Mucosa of rectum (tissue), 2 donors: ENCODE measurements at regions not wholly inside any gene's neighbourhood (a gene's known extent, or its start where the extent isn't known, plus 50 kb on each side); places are given as distances from the start of the nearest gene placed in this dataset.
"Not testable (repeated sequence)": the region's sequence is repeated elsewhere in the genome, so short reads cannot be mapped to it uniquely, and the experiment has no call there.

Source experiments
- H3K27ac ChIP-seq, 2 donors: one replicate each; pipeline ENCODE4 v1.7.0; 2013; ENCODE audit warnings: inconsistent platforms in 2 of 2, low read depth in 2 of 2, low read length in 2 of 2
- H3K27me3 ChIP-seq, 2 donors: one replicate each; pipeline ENCODE4 v1.7.0; 2013; ENCODE audit warnings: low read length in 2 of 2; ENCODE audit not compliant: control insufficient read depth in 2 of 2, insufficient read depth in 2 of 2
- H3K36me3 ChIP-seq, 2 donors: one replicate each; pipeline ENCODE4 v1.7.0; 2013; ENCODE audit warnings: low read length in 2 of 2; ENCODE audit not compliant: control insufficient read depth in 2 of 2, insufficient read depth in 2 of 2
- H3K4me1 ChIP-seq, 2 donors: one replicate each; pipeline ENCODE4 v1.7.0; 2013; ENCODE audit warnings: low read length in 2 of 2, mild to moderate bottlenecking in 1 of 2; ENCODE audit not compliant: control insufficient read depth in 2 of 2, insufficient read depth in 2 of 2
- H3K4me3 ChIP-seq, 2 donors: one replicate each; pipeline ENCODE4 v1.7.0; 2013; ENCODE audit warnings: low read length in 2 of 2
- H3K9ac ChIP-seq, 2 donors: one replicate each; pipeline ENCODE4 v1.7.0; 2013; ENCODE audit warnings: low read length in 2 of 2, low read depth in 1 of 2, mild to moderate bottlenecking in 1 of 2
- H3K9me3 ChIP-seq, 2 donors: one replicate each; pipeline ENCODE4 v1.7.0; 2013; ENCODE audit warnings: low read length in 2 of 2; ENCODE audit not compliant: control insufficient read depth in 2 of 2
- donor health status: healthy.
- donor health status: Normal muscosa, but diverticular disease.

- H3K27ac ChIP-seq = no peak overlapping the region
Measured at GRCh38 chr9:81028504-81028903, 660.8 kb downstream of the TLE1 start.

GRCh38 chr9:81022177-81022576 is 667.2 kb downstream of the TLE1 start:
- H3K27ac ChIP-seq = no peak overlapping the region

More at GRCh38 chr9:81028504-81028903, 660.8 kb downstream of the TLE1 start:
- H3K36me3 ChIP-seq = no peaks in the 10 kb centered on the region
- H3K4me1 ChIP-seq = no peaks in the 10 kb centered on the region
- no peak overlapping the region for H3K4me3 ChIP-seq
- no peaks in the 10 kb centered on the region for H3K27me3 ChIP-seq
- no peak overlapping the region for H3K9ac ChIP-seq
- no peaks in the 10 kb centered on the region for H3K9me3 ChIP-seq

GRCh38 chr9:81014945-81015344 is 674.4 kb downstream of the TLE1 start:
- not testable (repeated sequence) for H3K9me3 ChIP-seq, H3K4me1 ChIP-seq, H3K27ac ChIP-seq, H3K9ac ChIP-seq, H3K27me3 ChIP-seq, H3K4me3 ChIP-seq, H3K36me3 ChIP-seq

More at GRCh38 chr9:81022177-81022576, 667.2 kb downstream of the TLE1 start:
- H3K36me3 ChIP-seq = no peaks in the 10 kb centered on the region
- no peak overlapping the region for H3K4me3 ChIP-seq
- H3K27me3 ChIP-seq = no peaks in the 10 kb centered on the region
- no peaks in the 10 kb centered on the region for H3K4me1 ChIP-seq
- H3K9ac ChIP-seq = no peak overlapping the region
- H3K9me3 ChIP-seq = no peaks in the 10 kb centered on the region

- H3K27ac ChIP-seq, H3K4me1 ChIP-seq, H3K4me3 ChIP-seq, H3K27me3 ChIP-seq, H3K36me3 ChIP-seq, H3K9me3 ChIP-seq, H3K9ac ChIP-seq: not testable (repeated sequence)
Measured at GRCh38 chr9:81013191-81013590, 676.2 kb downstream of the TLE1 start.

GRCh38 chr9:81002906-81003305 is 686.4 kb downstream of the TLE1 start:
- no peaks in the 10 kb centered on the region for H3K4me1 ChIP-seq

GRCh38 chr9:81002242-81002641 is 687.1 kb downstream of the TLE1 start:
- H3K4me3 ChIP-seq = no peak overlapping the region
- H3K9me3 ChIP-seq = no peaks in the 10 kb centered on the region
- H3K27ac ChIP-seq = no peak overlapping the region
- H3K27me3 ChIP-seq = no peaks in the 10 kb centered on the region
- no peak overlapping the region for H3K9ac ChIP-seq
- no peaks in the 10 kb centered on the region for H3K4me1 ChIP-seq
- no peaks in the 10 kb centered on the region for H3K36me3 ChIP-seq

More at GRCh38 chr9:81002906-81003305, 686.4 kb downstream of the TLE1 start:
- H3K9ac ChIP-seq = no peak overlapping the region
- H3K4me3 ChIP-seq = no peak overlapping the region
- no peak overlapping the region for H3K27ac ChIP-seq
- H3K27me3 ChIP-seq = no peaks in the 10 kb centered on the region
- H3K9me3 ChIP-seq = no peaks in the 10 kb centered on the region
- no peaks in the 10 kb centered on the region for H3K36me3 ChIP-seq

- H3K27me3 ChIP-seq = no peaks in the 10 kb centered on the region
- H3K9ac ChIP-seq = no peak overlapping the region
- no peaks in the 10 kb centered on the region for H3K4me1 ChIP-seq
- H3K36me3 ChIP-seq = no peaks in the 10 kb centered on the region
- H3K4me3 ChIP-seq = no peak overlapping the region
- no peak overlapping the region for H3K27ac ChIP-seq
- no peaks in the 10 kb centered on the region for H3K9me3 ChIP-seq
Measured at GRCh38 chr9:80995759-80996158, 693.6 kb downstream of the TLE1 start.

GRCh38 chr9:80994892-80995291 is 694.5 kb downstream of the TLE1 start:
- H3K27ac ChIP-seq = no peak overlapping the region
- no peak overlapping the region for H3K9ac ChIP-seq
- H3K36me3 ChIP-seq = no peaks in the 10 kb centered on the region
- no peaks in the 10 kb centered on the region for H3K4me1 ChIP-seq
- H3K4me3 ChIP-seq = no peak overlapping the region
- H3K27me3 ChIP-seq = no peaks in the 10 kb centered on the region
- H3K9me3 ChIP-seq = no peaks in the 10 kb centered on the region

GRCh38 chr9:80985595-80985994 is 703.8 kb downstream of the TLE1 start:
- not testable (repeated sequence) for H3K9ac ChIP-seq, H3K27me3 ChIP-seq, H3K4me1 ChIP-seq, H3K27ac ChIP-seq, H3K9me3 ChIP-seq, H3K36me3 ChIP-seq, H3K4me3 ChIP-seq

GRCh38 chr9:80976403-80976802 is 712.9 kb downstream of the TLE1 start:
- Histone ChIP-seq H3K9ac (no peak overlapping the region), H3K36me3 (no peaks in the 10 kb centered on the region), H3K27me3 (no peaks in the 10 kb centered on the region), H3K9me3 (peaks cover 0 to 7% of the 10 kb centered on the region in 2 donors), H3K4me1 (no peaks in the 10 kb centered on the region), H3K27ac (no peak overlapping the region), H3K4me3 (no peak overlapping the region)

- H3K9me3 ChIP-seq, H3K36me3 ChIP-seq, H3K4me1 ChIP-seq, H3K9ac ChIP-seq, H3K4me3 ChIP-seq, H3K27me3 ChIP-seq, H3K27ac ChIP-seq: not testable (repeated sequence)
Measured at GRCh38 chr9:80970377-80970776, 719.0 kb downstream of the TLE1 start.
